WTC11 (cell line): ENCODE measurements at regions not wholly inside any gene's neighbourhood (a gene's known extent, or its start where the extent isn't known, plus 50 kb on each side); places are given as distances from the start of the nearest gene placed in this dataset.

ENCODE experiments used
- ATAC-seq: fragments of 200-7000 bp; cut with Tn5 transposase; 2 replicates; pipeline ENCODE4 v1.10.0; 2021; ENCODE audit warnings: mild to moderate bottlenecking, moderate library complexity
- CTCF ChIA-PET: fragments of 300-600 bp; sonication (Branson Sonifier 250); formaldehyde crosslinking; loops from one replicate; lab custom pipeline; 2021; ENCODE audit warnings: antibody characterized with exemption; lab: Charles Lee
- POLR2A ChIA-PET: fragments of 350-600 bp; sonication (Branson Sonifier 250); formaldehyde crosslinking; loops from one replicate; lab custom pipeline; 2021; ENCODE audit warnings: antibody characterized with exemption; lab: Charles Lee
- DNase-seq: peaks from one replicate; pipeline ENCODE4 v3.0.0; 2021; ENCODE audit warnings: low spot score
- H3K27ac Mint-ChIP-seq: 2 replicates; pipeline ENCODE4 v1.8.0; 2021; ENCODE audit warnings: mixed read lengths
- H3K27me3 Mint-ChIP-seq: 2 replicates; pipeline ENCODE4 v1.8.0; 2021; ENCODE audit warnings: low read depth, mild to moderate bottlenecking, moderate library complexity, mixed read lengths
- H3K36me3 Mint-ChIP-seq: 2 replicates; pipeline ENCODE4 v1.8.0; 2021; ENCODE audit warnings: mixed read lengths
- H3K4me1 Mint-ChIP-seq: 2 replicates; pipeline ENCODE4 v1.8.0; 2022; ENCODE audit warnings: mixed read lengths
- H3K4me3 Mint-ChIP-seq: 2 replicates; pipeline ENCODE4 v1.8.0; 2021; ENCODE audit warnings: mild to moderate bottlenecking, moderate library complexity, mixed read lengths
- H3K9me3 Mint-ChIP-seq: 2 replicates; pipeline ENCODE4 v1.8.0; 2021; ENCODE audit warnings: mixed read lengths
- CBFB ChIP-seq: sonication (generic); formaldehyde crosslinking; IDR thresholded peaks from 2 replicates; pipeline ENCODE4 v1.8.1; 2022; ENCODE audit warnings: mild to moderate bottlenecking, low read depth, missing genetic modification reagents
- ELF4 ChIP-seq: sonication (generic); formaldehyde crosslinking; IDR thresholded peaks from 2 replicates; pipeline ENCODE4 v1.8.1; 2022; ENCODE audit warnings: low read depth, mild to moderate bottlenecking, moderate library complexity, missing genetic modification reagents
- EMX1 ChIP-seq: fragments of 250-450 bp; sonication (Bioruptor Pico); IDR thresholded peaks from 2 replicates; pipeline ENCODE4 v1.8.0; 2021; ENCODE audit warnings: mild to moderate bottlenecking
- ESRRA ChIP-seq: sonication (generic); formaldehyde crosslinking; IDR thresholded peaks from 2 replicates; pipeline ENCODE4 v1.8.1; 2022; ENCODE audit warnings: mild to moderate bottlenecking, missing genetic modification reagents, borderline replicate concordance
- GRHL2 ChIP-seq: fragments of 250-450 bp; sonication (Bioruptor Pico); IDR thresholded peaks from 2 replicates; pipeline ENCODE4 v1.8.0; 2022; ENCODE audit warnings: mild to moderate bottlenecking, moderate library complexity; ENCODE audit not compliant: insufficient replicate concordance, severe bottlenecking
- HMGA2 ChIP-seq: fragments of 250-450 bp; sonication (Bioruptor Pico); IDR thresholded peaks from 2 replicates; pipeline ENCODE4 v1.4.0; 2021; ENCODE audit warnings: mild to moderate bottlenecking, moderate library complexity
- JAZF1 ChIP-seq: fragments of 250-450 bp; sonication (Bioruptor Pico); IDR thresholded peaks from 2 replicates; pipeline ENCODE4 v1.9.0; 2021; ENCODE audit warnings: moderate library complexity, mild to moderate bottlenecking, inconsistent platforms
- JUN ChIP-seq: sonication (generic); formaldehyde crosslinking; IDR thresholded peaks from 2 replicates; pipeline ENCODE4 v1.8.0; 2023; ENCODE audit warnings: mild to moderate bottlenecking, missing genetic modification reagents
- KAT7 ChIP-seq: sonication (generic); formaldehyde crosslinking; IDR thresholded peaks from 2 replicates; pipeline ENCODE4 v1.8.1; 2023; ENCODE audit warnings: missing genetic modification reagents, mild to moderate bottlenecking, borderline replicate concordance
- MXD4 ChIP-seq: fragments of 250-450 bp; sonication (Bioruptor Pico); IDR thresholded peaks from 2 replicates; pipeline ENCODE4 v1.8.0; 2021; ENCODE audit warnings: mild to moderate bottlenecking, moderate library complexity, borderline replicate concordance
- MYBL2 ChIP-seq: sonication (generic); formaldehyde crosslinking; IDR thresholded peaks from 2 replicates; pipeline ENCODE4 v1.8.1; 2023; ENCODE audit warnings: mild to moderate bottlenecking, moderate library complexity, missing genetic modification reagents
- NFE2L1 ChIP-seq: sonication (generic); formaldehyde crosslinking; IDR thresholded peaks from 2 replicates; pipeline ENCODE4 v1.8.1; 2023; ENCODE audit warnings: missing genetic modification reagents
- NFYB ChIP-seq: sonication (generic); formaldehyde crosslinking; conservative IDR thresholded peaks from 2 replicates; pipeline ENCODE4 v1.8.0; 2022; ENCODE audit warnings: low read depth, missing genetic modification reagents
- NR1H2 ChIP-seq: sonication (generic); formaldehyde crosslinking; IDR thresholded peaks from 2 replicates; pipeline ENCODE4 v1.9.0; 2021; ENCODE audit warnings: mild to moderate bottlenecking, moderate library complexity, missing genetic modification reagents
- NR3C1 ChIP-seq: sonication (generic); formaldehyde crosslinking; conservative IDR thresholded peaks from 2 replicates; pipeline ENCODE4 v1.8.1; 2023; ENCODE audit warnings: low read depth, mild to moderate bottlenecking, missing genetic modification reagents
- OVOL2 ChIP-seq: fragments of 250-450 bp; sonication (Bioruptor Pico); IDR thresholded peaks from 2 replicates; pipeline ENCODE4 v1.9.0; 2021; ENCODE audit warnings: mild to moderate bottlenecking, borderline replicate concordance
- RELA ChIP-seq: sonication (generic); formaldehyde crosslinking; IDR thresholded peaks from 2 replicates; pipeline ENCODE4 v1.8.1; 2022; ENCODE audit warnings: missing genetic modification reagents, mild to moderate bottlenecking, borderline replicate concordance
- SMAD3 ChIP-seq: sonication (generic); formaldehyde crosslinking; IDR thresholded peaks from 2 replicates; pipeline ENCODE4 v1.8.0; 2022; ENCODE audit warnings: missing genetic modification reagents, mild to moderate bottlenecking, borderline replicate concordance
- TEAD4 ChIP-seq: sonication (generic); formaldehyde crosslinking; IDR thresholded peaks from 2 replicates; pipeline ENCODE4 v1.8.0; 2022; ENCODE audit warnings: mild to moderate bottlenecking, missing genetic modification reagents
- ZBTB21 ChIP-seq: sonication (generic); formaldehyde crosslinking; IDR thresholded peaks from 2 replicates; pipeline ENCODE4 v1.8.1; 2023; ENCODE audit warnings: mild to moderate bottlenecking, missing genetic modification reagents, borderline replicate concordance
- ZNF121 ChIP-seq: sonication (generic); formaldehyde crosslinking; IDR thresholded peaks from 2 replicates; pipeline ENCODE4 v1.8.0; 2023; ENCODE audit warnings: missing genetic modification reagents
- ZNF138 ChIP-seq: sonication (generic); formaldehyde crosslinking; conservative IDR thresholded peaks from 2 replicates; pipeline ENCODE4 v1.8.1; 2022; ENCODE audit warnings: mild to moderate bottlenecking, moderate library complexity, missing genetic modification reagents
- ZNF232 ChIP-seq: sonication (generic); formaldehyde crosslinking; IDR thresholded peaks from 2 replicates; pipeline ENCODE4 v1.8.0; 2022; ENCODE audit warnings: mild to moderate bottlenecking, missing genetic modification reagents
- ZNF416 ChIP-seq: fragments of 250-450 bp; sonication (Bioruptor Pico); IDR thresholded peaks from 2 replicates; pipeline ENCODE4 v1.9.0; 2021; ENCODE audit warnings: mild to moderate bottlenecking, inconsistent platforms
- TF ChIP-seq, protein P1 (sequence below): fragments of 250-450 bp; sonication (Bioruptor Pico); IDR thresholded peaks from 2 replicates; pipeline ENCODE4 v1.9.0; 2021; ENCODE audit warnings: mild to moderate bottlenecking
- TF ChIP-seq, protein P2 (sequence below): fragments of 250-450 bp; sonication (Bioruptor Pico); IDR thresholded peaks from 2 replicates; pipeline ENCODE4 v1.8.0; 2021; ENCODE audit warnings: mild to moderate bottlenecking
- TF ChIP-seq, protein P3 (sequence below): sonication (generic); formaldehyde crosslinking; IDR thresholded peaks from 2 replicates; pipeline ENCODE4 v1.8.1; 2023; ENCODE audit warnings: mild to moderate bottlenecking, moderate library complexity, missing genetic modification reagents
- TF ChIP-seq, protein P4 (sequence below): fragments of 200-600 bp; IDR thresholded peaks from 2 replicates; pipeline ENCODE4 v1.8.0; 2022; ENCODE audit warnings: antibody characterized with exemption
- TF ChIP-seq, protein P5 (sequence below): sonication (generic); formaldehyde crosslinking; IDR thresholded peaks from 2 replicates; pipeline ENCODE4 v1.8.1; 2023; ENCODE audit warnings: mild to moderate bottlenecking, missing genetic modification reagents

DNA sequence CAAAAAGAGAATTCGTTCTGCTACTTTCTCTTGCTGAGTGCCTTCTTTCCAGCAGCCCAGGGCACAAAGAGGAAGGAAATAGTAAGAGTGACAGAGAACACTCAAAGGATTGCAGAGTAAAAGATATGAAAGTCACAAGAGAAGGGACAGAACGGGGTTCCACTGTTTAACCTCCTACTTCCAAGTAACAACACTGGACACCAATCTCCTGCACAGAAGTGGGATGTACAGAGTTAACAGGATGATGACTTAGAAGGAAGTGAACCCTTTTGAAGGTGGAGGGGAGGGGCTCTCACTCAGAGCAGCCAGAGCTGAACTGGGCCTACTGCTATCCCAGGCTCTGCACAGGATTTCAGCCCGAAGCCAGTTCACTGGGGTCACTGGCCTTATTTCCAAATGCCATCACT, 130.1 kb upstream of the PRICKLE2 start (continued):
- TF ChIP-seq, protein P1, sequence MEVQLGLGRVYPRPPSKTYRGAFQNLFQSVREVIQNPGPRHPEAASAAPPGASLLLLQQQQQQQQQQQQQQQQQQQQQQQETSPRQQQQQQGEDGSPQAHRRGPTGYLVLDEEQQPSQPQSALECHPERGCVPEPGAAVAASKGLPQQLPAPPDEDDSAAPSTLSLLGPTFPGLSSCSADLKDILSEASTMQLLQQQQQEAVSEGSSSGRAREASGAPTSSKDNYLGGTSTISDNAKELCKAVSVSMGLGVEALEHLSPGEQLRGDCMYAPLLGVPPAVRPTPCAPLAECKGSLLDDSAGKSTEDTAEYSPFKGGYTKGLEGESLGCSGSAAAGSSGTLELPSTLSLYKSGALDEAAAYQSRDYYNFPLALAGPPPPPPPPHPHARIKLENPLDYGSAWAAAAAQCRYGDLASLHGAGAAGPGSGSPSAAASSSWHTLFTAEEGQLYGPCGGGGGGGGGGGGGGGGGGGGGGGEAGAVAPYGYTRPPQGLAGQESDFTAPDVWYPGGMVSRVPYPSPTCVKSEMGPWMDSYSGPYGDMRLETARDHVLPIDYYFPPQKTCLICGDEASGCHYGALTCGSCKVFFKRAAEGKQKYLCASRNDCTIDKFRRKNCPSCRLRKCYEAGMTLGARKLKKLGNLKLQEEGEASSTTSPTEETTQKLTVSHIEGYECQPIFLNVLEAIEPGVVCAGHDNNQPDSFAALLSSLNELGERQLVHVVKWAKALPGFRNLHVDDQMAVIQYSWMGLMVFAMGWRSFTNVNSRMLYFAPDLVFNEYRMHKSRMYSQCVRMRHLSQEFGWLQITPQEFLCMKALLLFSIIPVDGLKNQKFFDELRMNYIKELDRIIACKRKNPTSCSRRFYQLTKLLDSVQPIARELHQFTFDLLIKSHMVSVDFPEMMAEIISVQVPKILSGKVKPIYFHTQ (CRISPR knock-in tag) = no peak
- TF ChIP-seq ZNF121 (CRISPR knock-in tag) (no peak), GRHL2 (CRISPR knock-in tag) (no peak), ZNF416 (no peak), TEAD4 (CRISPR knock-in tag) (no peak), MXD4 (CRISPR knock-in tag) (no peak), NR3C1 (no peak)
- TF ChIP-seq, all 79 proteins: peak for 0

DNA sequence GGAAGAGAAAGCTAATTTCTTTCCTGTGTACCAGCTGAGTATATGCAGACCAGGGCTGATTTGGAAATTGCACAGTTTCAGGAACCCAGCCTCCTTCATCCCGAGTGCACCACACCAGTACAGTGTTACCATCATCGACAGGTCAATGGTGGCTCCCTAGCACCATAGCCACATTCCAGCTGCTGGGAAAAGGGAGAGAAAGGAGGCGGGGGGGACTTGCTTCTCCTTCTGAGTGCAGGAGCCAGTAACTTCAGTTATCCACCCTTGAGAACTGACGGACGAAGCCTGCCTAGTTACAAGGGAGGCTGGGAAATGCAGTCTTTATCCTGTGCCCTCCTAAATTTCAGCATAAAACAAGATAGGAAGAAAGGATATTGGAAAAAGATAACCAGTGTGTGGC, 129.7 kb upstream of the PRICKLE2 start:
- Mint-ChIP-seq H3K9me3 (no peaks in the 10 kb centered on the region), H3K27ac (no peak overlapping the region), H3K36me3 (no peaks in the 10 kb centered on the region), H3K4me1 (peaks cover 17% of the 10 kb centered on the region), H3K4me3 (no peak overlapping the region), H3K27me3 (no peaks in the 10 kb centered on the region)
- ATAC-seq = peak; percentile 53; the same call in 1 of the 2 replicates
- DNase-seq = no peak
- POLR2A ChIA-PET = no interaction called here
- TF ChIP-seq CBFB (no peak), NFYB (CRISPR knock-in tag) (no peak), KAT7 (CRISPR knock-in tag) (no peak), SMAD3 (CRISPR knock-in tag) (no peak), NFE2L1 (CRISPR knock-in tag) (no peak), HMGA2 (CRISPR knock-in tag) (no peak), ZNF138 (no peak), ZNF416 (no peak), JAZF1 (CRISPR knock-in tag) (no peak), NR1H2 (CRISPR knock-in tag) (no peak), EMX1 (CRISPR knock-in tag) (no peak), ZBTB21 (CRISPR knock-in tag) (no peak)
- TF ChIP-seq, protein P2, sequence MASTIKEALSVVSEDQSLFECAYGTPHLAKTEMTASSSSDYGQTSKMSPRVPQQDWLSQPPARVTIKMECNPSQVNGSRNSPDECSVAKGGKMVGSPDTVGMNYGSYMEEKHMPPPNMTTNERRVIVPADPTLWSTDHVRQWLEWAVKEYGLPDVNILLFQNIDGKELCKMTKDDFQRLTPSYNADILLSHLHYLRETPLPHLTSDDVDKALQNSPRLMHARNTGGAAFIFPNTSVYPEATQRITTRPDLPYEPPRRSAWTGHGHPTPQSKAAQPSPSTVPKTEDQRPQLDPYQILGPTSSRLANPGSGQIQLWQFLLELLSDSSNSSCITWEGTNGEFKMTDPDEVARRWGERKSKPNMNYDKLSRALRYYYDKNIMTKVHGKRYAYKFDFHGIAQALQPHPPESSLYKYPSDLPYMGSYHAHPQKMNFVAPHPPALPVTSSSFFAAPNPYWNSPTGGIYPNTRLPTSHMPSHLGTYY (CRISPR knock-in tag) = no peak
- TF ChIP-seq, protein P3, sequence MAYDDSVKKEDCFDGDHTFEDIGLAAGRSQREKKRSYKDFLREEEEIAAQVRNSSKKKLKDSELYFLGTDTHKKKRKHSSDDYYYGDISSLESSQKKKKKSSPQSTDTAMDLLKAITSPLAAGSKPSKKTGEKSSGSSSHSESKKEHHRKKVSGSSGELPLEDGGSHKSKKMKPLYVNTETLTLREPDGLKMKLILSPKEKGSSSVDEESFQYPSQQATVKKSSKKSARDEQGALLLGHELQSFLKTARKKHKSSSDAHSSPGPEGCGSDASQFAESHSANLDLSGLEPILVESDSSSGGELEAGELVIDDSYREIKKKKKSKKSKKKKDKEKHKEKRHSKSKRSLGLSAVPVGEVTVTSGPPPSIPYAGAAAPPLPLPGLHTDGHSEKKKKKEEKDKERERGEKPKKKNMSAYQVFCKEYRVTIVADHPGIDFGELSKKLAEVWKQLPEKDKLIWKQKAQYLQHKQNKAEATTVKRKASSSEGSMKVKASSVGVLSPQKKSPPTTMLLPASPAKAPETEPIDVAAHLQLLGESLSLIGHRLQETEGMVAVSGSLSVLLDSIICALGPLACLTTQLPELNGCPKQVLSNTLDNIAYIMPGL (CRISPR knock-in tag) = no peak
- CTCF ChIA-PET = interaction anchor here (1.0 kb wide), 1 partner anchor 36 kb away, joined by 4 read pairs; no protein-coding TSS in a partner anchor

DNA sequence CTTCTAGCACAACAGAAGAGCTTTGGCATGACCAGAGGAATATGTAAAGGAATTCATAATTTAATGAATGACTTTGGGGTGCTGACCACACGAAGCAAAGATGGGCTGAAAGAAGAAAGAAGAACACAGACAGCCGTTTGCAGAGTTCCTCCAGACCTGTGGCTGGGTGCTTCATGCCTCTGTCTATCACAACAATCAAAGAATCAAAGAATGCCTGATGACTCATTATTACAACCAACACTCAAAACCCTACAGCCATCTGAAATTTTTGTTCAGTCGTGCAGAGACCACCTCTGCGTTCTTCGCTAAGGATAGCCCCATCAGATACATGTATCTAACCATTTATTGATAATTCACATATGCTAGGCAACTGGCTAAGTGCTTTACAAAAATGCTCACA, 129.0 kb upstream of the PRICKLE2 start:
- Mint-ChIP-seq H3K4me3 (no peak overlapping the region), H3K4me1 (peaks cover 17% of the 10 kb centered on the region), H3K36me3 (no peaks in the 10 kb centered on the region), H3K27ac (no peak overlapping the region), H3K27me3 (no peaks in the 10 kb centered on the region), H3K9me3 (no peaks in the 10 kb centered on the region)
- ChIA-PET CTCF (no interaction called here), POLR2A (no interaction called here)
- no peak for ATAC-seq
- DNase-seq = no peak
- TF ChIP-seq, protein P4, sequence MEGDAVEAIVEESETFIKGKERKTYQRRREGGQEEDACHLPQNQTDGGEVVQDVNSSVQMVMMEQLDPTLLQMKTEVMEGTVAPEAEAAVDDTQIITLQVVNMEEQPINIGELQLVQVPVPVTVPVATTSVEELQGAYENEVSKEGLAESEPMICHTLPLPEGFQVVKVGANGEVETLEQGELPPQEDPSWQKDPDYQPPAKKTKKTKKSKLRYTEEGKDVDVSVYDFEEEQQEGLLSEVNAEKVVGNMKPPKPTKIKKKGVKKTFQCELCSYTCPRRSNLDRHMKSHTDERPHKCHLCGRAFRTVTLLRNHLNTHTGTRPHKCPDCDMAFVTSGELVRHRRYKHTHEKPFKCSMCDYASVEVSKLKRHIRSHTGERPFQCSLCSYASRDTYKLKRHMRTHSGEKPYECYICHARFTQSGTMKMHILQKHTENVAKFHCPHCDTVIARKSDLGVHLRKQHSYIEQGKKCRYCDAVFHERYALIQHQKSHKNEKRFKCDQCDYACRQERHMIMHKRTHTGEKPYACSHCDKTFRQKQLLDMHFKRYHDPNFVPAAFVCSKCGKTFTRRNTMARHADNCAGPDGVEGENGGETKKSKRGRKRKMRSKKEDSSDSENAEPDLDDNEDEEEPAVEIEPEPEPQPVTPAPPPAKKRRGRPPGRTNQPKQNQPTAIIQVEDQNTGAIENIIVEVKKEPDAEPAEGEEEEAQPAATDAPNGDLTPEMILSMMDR = no peak
- TF ChIP-seq, protein P5, sequence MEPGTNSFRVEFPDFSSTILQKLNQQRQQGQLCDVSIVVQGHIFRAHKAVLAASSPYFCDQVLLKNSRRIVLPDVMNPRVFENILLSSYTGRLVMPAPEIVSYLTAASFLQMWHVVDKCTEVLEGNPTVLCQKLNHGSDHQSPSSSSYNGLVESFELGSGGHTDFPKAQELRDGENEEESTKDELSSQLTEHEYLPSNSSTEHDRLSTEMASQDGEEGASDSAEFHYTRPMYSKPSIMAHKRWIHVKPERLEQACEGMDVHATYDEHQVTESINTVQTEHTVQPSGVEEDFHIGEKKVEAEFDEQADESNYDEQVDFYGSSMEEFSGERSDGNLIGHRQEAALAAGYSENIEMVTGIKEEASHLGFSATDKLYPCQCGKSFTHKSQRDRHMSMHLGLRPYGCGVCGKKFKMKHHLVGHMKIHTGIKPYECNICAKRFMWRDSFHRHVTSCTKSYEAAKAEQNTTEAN = no peak
- no peak for TF ChIP-seq RELA (CRISPR knock-in tag)
- TF ChIP-seq ELF4 = no peak
- TF ChIP-seq ESRRA (CRISPR knock-in tag) = no peak
- no peak for TF ChIP-seq OVOL2 (CRISPR knock-in tag)
- TF ChIP-seq NFYB (CRISPR knock-in tag) = no peak
- no peak for TF ChIP-seq MYBL2
- no peak for TF ChIP-seq JUN (CRISPR knock-in tag)
- no peak for TF ChIP-seq NR1H2 (CRISPR knock-in tag)
- no peak for TF ChIP-seq ZNF232 (CRISPR knock-in tag)
